OCI-M2 (cell line): ENCODE measurements at regions not wholly inside any gene's neighbourhood (a gene's known extent, or its start where the extent isn't known, plus 50 kb on each side); places are given as distances from the start of the nearest gene placed in this dataset.

ENCODE experiments used
- DNase-seq: peaks from one replicate; lab custom pipeline; 2025; ENCODE audit not compliant: unreplicated experiment; lab: John Stamatoyannopoulos, UW

DNA sequence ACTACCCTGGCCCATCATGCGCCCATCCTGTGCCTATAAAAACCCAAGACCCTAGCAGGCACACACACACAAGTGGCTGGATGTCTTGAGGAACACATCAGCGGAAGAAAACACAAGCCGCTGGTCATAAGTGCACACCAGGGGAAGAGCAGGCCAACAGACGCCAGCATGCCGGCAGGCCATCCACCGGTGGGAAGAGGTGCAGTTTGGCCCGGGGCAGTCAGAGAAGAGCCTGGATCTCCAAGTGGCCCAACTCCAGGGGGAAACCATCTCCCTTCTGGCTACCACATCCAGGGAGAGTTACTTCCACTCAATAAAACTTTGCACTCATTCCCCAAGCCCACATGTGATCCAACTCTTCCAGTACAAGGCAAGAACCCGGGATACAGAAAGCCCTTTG is 2001.3 kb upstream of the NUDT12 start:
- DNase-seq = no peak

DNA sequence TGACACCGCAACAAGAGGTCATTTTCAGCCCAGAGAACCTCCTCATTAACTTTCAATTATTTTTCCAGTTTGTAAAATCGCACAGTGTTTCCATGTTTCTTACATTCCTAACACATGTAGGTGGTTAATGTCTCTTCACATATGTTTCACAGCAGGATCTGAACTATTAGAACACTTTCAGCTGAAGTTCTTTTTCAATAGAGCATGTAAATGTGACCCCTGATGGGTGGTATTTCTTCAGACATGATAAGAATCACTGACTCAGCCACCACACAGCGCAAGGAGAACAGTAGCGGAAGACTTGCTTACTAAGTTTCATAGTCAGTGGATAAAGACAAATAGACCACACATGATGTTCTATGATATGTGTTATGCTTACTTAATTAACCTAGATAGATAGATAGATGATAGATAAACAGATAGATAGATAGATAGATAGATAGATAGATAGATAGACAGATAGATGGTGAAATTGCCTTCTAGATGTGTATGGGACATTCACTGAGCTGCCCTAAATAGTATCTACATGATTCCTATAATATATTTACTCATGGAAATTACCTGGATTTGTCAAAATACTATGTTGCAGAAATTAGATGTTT is 1992.1 kb upstream of the NUDT12 start:
- no peak for DNase-seq

DNA sequence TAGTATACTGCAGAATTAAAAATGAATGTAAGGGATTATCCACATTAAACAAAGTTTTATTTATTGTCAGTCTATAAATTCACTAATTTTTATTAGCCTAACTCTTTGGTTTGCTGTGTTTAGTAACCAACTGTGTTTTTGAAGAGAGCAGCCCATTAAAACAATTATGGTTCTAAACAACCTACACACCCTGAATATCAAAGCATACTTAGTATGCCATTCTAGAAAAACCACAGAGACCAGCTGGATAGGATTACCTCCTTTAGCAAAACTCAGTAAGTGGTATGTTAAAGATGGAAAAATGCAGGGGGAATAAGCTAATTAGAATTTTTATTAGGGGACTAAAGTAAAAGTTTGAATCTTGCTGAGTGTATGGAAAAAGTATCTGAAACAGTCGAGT is 1981.7 kb upstream of the NUDT12 start:
- DNase-seq = no peak

DNA sequence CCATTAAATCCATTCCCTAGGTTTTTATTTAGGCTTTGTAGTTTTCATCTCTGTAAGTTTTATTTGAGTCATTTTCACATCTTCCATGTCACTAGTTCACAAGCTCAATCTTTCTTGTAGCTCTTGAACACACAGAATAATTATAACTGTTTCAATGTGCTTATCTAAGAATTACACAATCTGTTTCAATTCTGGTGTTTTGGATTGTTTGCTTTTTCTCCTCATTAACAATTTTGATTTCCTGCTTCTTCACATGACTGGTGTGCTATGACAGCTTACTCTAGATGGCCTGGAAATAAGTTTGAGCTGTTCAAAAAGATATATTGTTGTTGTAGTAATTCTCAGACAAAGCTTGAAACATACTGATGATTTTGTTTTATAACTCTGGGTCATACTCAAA is 1974.1 kb upstream of the NUDT12 start:
- DNase-seq = no peak

DNA sequence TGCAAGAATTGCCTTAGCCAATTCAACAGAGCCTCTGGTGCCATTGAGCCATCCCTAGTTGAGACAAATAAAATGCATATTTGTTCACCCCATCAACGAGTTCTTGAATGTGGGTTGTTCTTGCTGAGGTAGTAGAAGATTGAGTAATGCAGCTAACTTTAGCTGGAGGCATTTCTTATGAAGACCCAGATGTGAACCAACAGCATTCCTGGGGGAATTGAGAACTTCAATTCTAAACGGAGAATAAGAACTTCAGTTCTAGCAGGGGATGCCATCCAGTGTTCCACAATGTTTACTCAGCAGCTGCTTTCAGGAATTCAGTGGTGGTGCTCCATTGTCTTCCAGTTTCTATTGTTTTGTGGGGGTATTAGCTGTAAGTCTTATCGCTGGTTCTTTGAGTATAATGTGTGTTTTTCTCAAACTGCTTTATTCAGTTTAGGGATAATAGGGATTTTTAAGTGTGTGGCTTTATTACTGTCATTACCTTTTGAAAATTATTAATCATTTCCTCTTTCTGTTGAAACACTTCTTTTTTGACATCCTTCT is 1968.2 kb upstream of the NUDT12 start:
- no peak for DNase-seq

DNA sequence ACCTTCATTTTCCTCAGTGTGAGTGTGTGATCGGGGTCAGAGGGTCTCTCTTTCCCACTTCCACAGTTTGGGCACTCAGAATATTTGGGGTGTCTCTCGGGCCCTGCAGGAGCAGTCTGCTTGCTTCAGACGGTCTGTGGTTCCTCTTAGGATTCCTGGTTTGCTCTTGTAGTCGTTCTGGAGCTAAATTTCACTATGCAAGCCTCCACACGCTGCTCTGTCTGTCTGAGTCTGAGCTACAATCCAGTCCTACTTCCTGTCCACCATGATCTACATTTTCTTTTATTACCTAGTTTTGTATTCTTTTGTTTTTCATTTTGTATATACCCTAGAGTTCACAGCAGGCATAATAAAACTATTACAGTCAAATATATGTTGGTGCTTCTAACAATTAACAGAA is 1967.3 kb upstream of the NUDT12 start:
- DNase-seq = no peak

DNA sequence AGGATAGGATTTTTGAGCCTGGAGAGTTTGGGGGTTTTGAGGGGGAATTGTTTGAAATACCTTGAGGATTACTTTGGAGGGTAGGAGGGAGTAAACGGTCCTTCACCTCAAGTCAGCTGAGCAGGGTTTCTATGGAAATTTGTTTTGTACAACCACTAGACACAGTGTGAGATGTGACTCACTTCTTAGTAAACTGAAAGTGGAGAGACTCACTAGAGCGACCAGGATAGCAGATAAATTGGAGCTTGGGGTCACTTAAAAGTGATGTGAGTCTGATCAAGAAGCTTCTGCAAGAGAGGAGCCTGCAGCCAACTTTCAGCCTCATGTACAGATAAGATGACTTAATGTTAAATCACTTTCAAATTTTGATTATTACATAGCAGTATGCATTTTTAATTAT is 1945.9 kb upstream of the NUDT12 start:
- DNase-seq = no peak

DNA sequence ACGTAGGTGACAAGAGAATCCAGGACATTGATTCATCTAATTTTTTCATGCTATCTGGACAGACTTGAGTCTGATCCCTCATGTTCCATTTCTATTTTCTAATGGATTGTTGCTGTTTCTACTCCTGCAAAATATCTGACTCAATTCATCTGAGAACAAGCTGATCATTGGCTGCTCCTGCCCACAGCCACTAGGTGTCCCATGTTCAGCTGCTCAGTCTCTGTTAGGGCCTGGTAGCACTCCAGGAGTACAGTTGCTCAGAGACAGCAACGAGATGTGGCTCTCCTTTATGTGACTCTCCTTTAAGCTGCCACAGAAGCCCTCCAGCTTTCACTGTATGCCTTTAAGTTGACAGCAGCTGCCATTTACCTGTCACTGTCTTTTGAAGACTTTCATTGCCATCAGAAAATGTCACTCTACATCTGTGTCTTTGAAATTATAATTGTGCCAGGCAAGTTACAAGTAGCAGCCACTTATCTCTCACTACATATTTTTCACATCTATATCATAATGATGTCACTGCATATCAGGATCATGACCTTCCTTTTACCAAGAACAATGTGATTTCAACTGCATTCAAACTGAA is 1944.2 kb upstream of the NUDT12 start:
- DNase-seq = no peak

DNA sequence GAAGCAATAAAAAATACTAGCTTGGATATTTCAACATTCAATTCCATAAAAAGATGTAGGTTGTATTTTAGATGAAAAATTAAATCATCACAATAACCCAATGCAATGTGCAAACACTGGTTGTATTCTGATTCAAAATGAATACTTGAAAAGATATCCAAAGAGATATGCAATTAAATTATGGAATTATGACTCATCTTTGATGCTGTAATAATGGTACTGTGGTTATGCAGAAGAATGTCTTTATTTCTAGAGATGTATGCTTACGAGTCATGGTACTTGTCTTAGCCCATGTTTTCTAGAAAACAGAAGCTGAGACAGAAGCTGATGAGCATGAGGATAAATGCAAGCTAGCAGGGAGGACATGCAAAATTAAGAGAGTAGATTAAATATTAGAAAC is 1941.4 kb upstream of the NUDT12 start:
- DNase-seq = no peak

DNA sequence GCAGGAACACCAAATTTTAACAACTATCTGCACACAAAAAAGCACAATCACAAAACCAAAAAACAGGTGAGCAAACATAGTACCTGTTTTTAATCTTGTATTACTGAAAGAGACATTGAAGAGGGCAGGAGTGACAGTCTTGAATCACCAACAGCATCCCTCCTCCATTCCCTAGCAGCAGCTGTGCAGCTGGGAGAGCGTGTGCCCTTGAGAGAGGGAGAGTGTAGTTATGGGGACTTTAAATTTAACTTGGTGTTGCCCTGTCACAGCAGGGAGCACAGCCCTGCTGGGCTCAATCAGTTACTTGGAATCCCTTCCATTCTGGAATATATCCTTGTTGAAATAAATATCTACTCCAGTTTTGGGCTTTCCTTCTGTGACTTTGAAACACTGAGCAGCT is 1938.7 kb upstream of the NUDT12 start:
- DNase-seq = no peak

DNA sequence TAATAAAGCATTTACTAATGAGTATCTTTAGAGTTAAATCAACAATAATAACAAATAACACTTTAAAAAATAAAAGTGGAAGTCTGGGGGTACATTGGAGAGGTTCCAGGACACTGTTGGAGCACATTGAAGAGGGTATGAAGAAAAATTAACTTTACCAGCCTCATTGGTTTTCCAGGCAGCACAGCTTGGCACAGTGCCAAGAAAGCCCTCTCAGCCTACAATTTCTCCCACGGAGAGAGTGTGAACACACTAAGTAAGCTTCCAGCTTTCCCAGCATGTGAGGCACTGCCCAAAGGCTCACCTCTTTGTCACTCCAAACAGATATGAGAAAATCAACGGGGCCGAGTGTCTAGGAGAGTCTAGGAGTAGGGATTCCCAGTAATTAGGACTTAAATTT is 1912.8 kb upstream of the NUDT12 start:
- no peak for DNase-seq

DNA sequence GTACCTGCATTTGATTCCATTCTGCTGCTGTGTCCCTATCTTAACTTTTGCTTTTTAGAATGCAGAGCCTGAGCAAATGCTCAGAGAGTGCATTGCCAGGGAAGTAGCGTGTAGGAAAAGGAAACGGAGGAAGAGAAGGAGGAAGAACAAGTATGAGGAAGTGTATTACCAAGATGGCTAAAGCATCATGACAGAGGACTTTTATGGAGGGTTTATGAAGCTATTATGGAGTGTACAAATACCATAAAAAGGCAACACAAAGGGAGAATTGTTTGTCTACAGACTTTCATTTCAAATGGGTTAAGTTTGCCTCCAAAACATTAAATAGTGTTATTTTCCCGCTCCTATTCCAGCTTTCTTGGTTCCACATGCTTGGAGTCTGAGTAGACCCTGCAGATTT is 1899.8 kb upstream of the NUDT12 start:
- DNase-seq = no peak

DNA sequence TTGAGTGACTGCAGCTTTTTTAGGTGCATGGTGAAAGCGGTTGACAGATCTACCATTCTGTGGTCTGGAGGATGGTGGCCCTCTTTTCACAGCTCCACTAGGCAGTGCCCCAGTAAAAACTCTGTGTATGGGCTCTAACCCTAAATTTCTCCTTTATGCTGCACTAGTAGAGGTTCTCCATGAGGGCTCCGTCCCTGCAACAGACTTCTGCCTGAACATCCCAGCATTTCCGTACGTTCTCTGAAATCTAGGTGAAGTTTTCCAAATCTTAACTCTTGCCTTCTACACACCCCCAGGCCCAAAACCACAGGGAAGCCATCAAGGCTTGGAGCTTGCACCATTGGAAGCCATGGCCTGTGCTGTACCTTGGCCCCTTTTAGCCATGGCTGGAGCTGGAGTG is 1898.1 kb upstream of the NUDT12 start:
- DNase-seq = no peak

DNA sequence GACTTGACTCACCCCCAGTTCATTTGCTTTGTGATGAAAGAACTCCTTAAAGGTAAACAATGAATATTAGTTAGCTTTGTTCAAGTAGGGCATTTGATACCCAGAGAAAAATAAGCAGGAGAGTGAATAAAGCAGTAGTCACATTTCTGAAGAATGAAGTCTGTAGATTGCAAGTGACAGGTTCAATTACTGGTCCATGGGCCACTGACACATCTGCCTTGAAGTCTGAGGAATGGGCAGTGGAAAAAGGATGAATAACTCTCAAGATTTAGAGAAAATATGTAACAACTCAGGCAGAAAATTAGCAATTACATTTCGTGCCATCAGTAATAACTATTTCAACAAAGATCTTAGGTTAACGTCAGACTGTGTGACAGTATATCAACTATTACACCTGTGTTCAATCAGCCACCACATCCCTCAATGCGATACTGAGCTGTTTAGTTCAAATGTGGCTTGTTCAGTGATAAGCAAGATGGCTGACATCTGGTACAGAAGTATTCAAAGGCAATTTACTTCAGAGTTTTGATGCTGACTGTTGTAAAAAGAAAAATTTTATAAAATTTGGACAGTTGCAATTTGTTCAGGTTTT is 1890.7 kb upstream of the NUDT12 start:
- DNase-seq = no peak

DNA sequence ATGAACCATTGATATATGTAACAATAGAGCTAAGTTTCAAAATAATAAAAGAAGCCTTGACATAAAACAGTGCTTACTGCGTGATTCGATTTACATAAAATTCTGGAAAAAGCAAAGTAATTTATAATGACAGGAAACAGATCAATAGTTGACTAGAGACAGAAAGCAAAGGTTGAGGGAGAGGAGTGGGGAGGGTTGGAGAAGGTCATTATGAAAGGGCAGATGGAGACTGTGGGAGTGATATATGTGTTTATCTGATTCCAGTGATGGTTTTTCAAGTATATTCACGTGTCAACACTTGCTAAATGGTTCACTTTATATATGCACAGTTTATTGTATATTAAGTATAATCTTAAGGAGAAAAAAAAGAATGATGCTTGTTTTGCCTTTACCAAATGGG is 1885.7 kb upstream of the NUDT12 start:
- no peak for DNase-seq

DNA sequence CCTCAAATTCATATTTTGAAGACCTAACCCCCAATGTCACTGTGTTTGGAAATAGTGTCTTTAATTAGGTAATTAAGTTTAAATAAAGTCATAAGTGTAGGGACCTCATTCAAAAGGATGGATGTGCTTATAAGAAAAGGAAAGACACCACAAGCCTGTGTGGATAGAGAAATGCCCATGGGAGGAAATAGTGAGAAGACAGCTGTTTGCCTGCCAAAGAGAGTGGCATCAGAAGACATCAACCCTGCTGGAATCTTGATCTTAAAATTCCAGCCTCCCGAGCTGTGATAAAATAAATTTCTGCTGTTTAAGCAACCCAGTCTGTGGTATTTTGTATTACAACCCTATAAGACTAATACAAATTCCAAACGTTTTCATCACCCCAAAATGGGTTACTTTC is 1867.9 kb upstream of the NUDT12 start:
- no peak for DNase-seq

DNA sequence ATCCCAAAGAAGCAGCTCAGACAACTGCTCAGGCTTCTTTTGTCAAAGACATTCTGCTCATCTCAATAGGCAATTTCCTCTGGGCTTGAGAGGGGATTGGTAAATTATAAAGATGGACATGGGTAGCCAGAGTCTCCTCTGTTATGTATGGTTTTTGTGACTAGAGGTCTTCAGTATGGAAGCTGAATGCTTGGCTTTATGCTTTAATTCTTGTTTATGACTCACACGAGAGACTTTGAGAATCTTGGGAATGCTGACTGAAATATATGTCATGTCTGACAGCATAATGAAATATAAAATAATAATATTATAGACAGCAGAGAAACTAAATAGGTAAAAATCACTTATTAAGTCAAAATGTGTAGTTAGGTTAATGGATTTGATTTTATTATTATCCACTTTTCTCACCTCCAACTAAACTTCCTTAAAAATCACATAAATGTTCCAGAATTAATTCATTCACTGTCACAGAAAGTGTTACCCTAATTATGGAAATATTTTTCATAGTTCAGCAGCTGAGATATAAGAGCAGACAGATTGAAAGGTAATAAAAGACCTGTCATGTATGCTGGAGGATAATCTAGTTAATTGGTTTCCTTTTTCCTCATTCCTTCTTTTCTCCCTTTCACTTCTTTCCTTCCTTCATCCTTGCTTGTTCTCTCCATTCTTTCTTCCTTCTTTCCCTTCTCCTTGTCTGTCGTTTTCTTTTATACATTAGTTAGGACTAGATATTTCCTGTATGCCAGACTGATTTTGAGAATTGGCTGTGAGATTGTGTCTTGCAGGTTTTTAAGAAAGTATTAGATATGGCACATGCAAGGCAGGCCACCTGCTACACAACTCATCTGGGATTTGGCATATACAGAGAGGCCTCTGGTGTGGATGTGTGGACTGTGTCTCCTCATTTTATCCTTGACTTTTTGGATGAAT is 1866.1 kb upstream of the NUDT12 start:
- DNase-seq = no peak

DNA sequence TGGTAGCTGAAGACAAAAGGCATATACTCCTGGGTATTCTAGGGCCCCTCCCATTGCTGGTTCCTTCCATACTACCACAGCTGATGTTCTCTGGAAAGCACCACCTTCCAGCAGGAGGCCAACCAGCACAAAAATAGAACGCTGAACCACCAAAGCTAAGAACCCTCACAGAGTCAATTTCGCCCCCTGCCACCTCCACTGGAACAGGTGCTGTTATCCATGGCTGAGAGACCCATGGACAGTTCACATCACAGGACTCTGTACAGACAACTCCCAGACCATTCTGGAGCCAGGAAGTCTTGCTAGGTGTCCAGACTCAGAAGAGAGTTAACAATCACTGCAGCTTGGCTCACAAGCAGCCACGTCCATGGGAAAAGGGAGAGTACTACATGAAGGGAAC is 1851.5 kb upstream of the NUDT12 start:
- no peak for DNase-seq

DNA sequence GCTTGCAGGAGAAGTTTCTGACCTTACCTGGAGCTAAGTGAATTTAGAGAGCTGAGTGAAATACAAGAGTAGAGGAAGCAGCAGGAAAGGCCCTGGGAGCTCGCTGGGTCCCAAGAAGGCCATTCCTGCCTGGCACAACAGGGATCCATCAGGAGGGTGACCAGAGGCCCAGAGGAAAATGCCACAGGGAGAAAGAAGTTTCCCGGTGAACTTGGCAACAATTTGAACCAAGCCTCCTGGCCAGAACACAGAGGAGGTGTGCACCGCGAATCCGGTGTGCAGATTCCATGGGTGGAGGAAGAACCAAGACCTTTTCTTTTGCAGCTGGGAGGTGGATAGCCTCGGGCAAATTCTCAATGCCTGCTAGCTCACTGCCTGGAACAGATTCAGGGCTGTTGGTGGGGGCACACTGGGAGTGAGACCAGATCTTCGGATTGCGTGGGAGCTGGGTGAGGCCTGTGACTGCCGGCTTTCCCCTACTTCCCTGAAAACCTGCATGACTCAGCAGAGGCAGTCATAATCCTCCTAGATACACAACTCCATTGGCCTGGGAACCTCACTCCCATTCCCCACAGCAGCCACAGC is 1850.9 kb upstream of the NUDT12 start:
- no peak for DNase-seq

DNA sequence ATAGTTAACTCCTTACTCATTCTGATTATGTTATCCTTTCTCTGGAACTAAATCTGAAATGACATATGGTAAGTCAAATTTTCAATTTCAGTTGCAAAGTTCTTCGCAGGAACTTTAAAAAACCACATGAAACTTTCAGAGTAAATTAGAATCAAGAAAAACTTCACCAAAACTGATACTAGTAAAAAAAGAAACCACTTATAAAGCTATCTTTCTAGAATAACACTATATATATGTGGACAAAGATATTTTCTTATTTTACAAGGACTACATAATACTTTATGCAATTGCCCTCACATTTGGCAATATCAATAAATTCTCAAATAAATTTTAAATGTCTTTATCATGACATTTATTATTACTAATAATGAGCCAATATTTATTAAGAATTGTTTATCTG is 1847.1 kb upstream of the NUDT12 start:
- no peak for DNase-seq

DNA sequence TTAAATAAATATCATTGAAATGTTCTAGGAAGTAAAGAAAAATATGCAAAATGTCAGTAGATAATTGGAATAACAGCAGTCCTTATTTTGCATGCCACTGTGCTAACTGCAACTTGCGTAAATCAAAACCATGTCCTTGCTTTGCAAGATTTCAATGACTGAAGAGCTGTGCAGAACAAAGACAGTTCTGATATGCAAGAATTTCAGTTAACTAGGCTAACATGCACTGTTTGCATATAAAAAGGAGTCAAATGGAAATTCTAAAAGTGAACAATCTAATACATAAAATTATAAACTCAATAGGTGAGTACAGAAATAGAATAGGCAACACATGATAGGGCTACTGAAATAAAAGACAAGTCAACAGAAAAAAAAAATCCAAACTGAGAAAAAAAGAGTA is 1844.6 kb upstream of the NUDT12 start:
- no peak for DNase-seq
